ENCODE measurements at regions not wholly inside any gene's neighbourhood (a gene's known extent, or its start where the extent isn't known, plus 50 kb on each side); places are given as distances from the start of the nearest gene placed in this dataset.

GRCh38 chr1:228872080-228872479 lies 136.8 kb downstream of the RHOU start:
- no peak overlapping the region for H3K4me3 ChIP-seq (replicated peaks; ENCODE audit: low read depth, low read length)
- TF ChIP-seq, protein P1, sequence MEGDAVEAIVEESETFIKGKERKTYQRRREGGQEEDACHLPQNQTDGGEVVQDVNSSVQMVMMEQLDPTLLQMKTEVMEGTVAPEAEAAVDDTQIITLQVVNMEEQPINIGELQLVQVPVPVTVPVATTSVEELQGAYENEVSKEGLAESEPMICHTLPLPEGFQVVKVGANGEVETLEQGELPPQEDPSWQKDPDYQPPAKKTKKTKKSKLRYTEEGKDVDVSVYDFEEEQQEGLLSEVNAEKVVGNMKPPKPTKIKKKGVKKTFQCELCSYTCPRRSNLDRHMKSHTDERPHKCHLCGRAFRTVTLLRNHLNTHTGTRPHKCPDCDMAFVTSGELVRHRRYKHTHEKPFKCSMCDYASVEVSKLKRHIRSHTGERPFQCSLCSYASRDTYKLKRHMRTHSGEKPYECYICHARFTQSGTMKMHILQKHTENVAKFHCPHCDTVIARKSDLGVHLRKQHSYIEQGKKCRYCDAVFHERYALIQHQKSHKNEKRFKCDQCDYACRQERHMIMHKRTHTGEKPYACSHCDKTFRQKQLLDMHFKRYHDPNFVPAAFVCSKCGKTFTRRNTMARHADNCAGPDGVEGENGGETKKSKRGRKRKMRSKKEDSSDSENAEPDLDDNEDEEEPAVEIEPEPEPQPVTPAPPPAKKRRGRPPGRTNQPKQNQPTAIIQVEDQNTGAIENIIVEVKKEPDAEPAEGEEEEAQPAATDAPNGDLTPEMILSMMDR (IDR thresholded peaks at IDR 0.05; ENCODE audit: low read depth, low read length, missing control alignments): no peak
- no peak for DNase-seq (ENCODE audit: extremely low read depth, low read depth)

- DNase-seq (ENCODE audit: extremely low read depth, low read depth): no peak
- no peak overlapping the region for H3K4me3 ChIP-seq (replicated peaks; ENCODE audit: low read depth, low read length)
- TF ChIP-seq, protein P1 (IDR thresholded peaks at IDR 0.05; ENCODE audit: low read depth, low read length, missing control alignments): no peak
Measured at GRCh38 chr1:228873709-228874108, 138.4 kb downstream of the RHOU start.

DNA sequence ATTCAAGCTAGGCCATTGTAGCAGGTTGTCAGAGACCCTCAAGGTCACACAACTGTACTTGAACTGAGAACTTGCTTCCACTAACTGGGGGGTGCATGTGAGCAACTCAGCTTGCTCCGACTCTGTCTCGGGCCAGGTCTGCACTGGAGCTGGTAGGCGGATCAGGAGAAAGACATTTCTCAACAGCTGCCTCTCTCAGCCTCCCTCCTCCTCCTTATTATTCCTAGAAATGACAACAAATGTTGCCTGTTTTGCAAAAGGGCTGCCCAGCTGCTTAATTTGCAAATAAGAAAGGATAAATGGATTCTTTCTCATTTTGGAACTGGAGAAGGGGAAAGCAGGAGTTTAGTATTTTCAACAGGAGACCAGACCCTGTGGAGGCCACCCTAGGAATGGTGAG lies 140.5 kb downstream of the RHOU start:
- TF ChIP-seq, protein P1 (IDR thresholded peaks at IDR 0.05; ENCODE audit: low read depth, low read length, missing control alignments): no peak

GRCh38 chr1:228876187-228876586 lies 140.9 kb downstream of the RHOU start:
- TF ChIP-seq, protein P1 (IDR thresholded peaks at IDR 0.05; ENCODE audit: low read depth, low read length, missing control alignments): no peak
- DNase-seq (ENCODE audit: extremely low read depth, low read depth): no peak

More for the DNA sequence above, 140.5 kb downstream of the RHOU start:
- H3K4me3 ChIP-seq (replicated peaks; ENCODE audit: low read depth, low read length): no peak overlapping the region
- no peak for DNase-seq (ENCODE audit: extremely low read depth, low read depth)

DNA sequence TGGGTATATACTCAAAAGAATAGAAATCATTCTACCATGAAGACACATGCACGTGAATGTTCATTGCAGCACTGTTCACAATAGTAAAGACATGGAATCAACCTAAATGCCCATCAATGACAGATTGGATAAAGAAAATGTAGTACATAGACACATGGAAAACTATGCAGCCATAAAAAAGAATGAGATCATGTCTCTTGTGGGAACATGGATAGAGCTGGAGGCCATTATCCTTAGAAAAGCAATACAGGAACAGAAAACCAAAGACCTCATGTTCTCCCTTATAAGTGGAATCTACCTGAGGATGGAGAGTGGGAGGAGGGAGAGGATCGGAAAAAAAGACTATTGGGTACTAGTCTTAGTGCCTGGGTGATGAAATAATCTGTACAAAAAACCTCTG lies 143.9 kb downstream of the RHOU start:
- no peak for DNase-seq (ENCODE audit: extremely low read depth, low read depth)
- TF ChIP-seq, protein P1 (IDR thresholded peaks at IDR 0.05; ENCODE audit: low read depth, low read length, missing control alignments): no peak
- no peak overlapping the region for H3K4me3 ChIP-seq (replicated peaks; ENCODE audit: low read depth, low read length)

More at GRCh38 chr1:228876187-228876586, 140.9 kb downstream of the RHOU start:
- H3K4me3 ChIP-seq (replicated peaks; ENCODE audit: low read depth, low read length): no peak overlapping the region

- TF ChIP-seq, protein P1 (IDR thresholded peaks at IDR 0.05; ENCODE audit: low read depth, low read length, missing control alignments): no peak
- no peak overlapping the region for H3K4me3 ChIP-seq (replicated peaks; ENCODE audit: low read depth, low read length)
- no peak for DNase-seq (ENCODE audit: extremely low read depth, low read depth)
Measured at GRCh38 chr1:228882041-228882770, 146.9 kb downstream of the RHOU start.

All from HFF-Myc (cell line).